K562 (cell line): ENCODE measurements at regions not wholly inside any gene's neighbourhood (a gene's known extent, or its start where the extent isn't known, plus 50 kb on each side); places are given as distances from the start of the nearest gene placed in this dataset.

ENCODE experiments used
- BHLHE40 ChIP-seq: IDR thresholded peaks from 2 replicates; pipeline ENCODE4 v1.6.1; 2011; ENCODE audit warnings: low read length, improper control_type of control experiment
- CTCF ChIP-seq, 3 experiments: IDR thresholded peaks in 2 of 3; conservative IDR thresholded peaks in 1 of 3; 2 replicates each; pipeline ENCODE4 v1.5.1; 2011 to 2012; ENCODE audit warnings: low read length in 3 of 3, mild to moderate bottlenecking in 3 of 3, control low read depth in 2 of 3, improper control_type of control experiment in 1 of 3, inconsistent platforms in 1 of 3, low read depth in 1 of 3, mixed read lengths in 1 of 3, moderate library complexity in 1 of 3; ENCODE audit not compliant: insufficient read depth in 2 of 3
- E2F5 ChIP-seq: sonication (generic); formaldehyde crosslinking; IDR thresholded peaks from 2 replicates; pipeline ENCODE4 v1.8.0; 2022; ENCODE audit warnings: mild to moderate bottlenecking, missing genetic modification reagents
- ELF4 ChIP-seq: fragments of 450-650 bp; formaldehyde crosslinking; IDR thresholded peaks from 2 replicates; pipeline ENCODE4 v1.4.0; 2022; ENCODE audit warnings: missing genetic modification characterization
- POLR2AphosphoS5 ChIP-seq: IDR thresholded peaks from 2 replicates; pipeline ENCODE4 v1.6.1; 2011; ENCODE audit warnings: mild to moderate bottlenecking, low read depth, low read length, moderate library complexity; ENCODE audit not compliant: control insufficient read depth, insufficient read depth
- RERE ChIP-seq: sonication (generic); formaldehyde crosslinking; IDR thresholded peaks from 2 replicates; pipeline ENCODE4 v1.8.0; 2023; ENCODE audit warnings: missing genetic modification reagents, mild to moderate bottlenecking, borderline replicate concordance
- TEAD4 ChIP-seq, 2 experiments: sonication (generic) in 1 of 2; formaldehyde crosslinking in 1 of 2; IDR thresholded peaks; 2 replicates each; pipeline versions ENCODE4 v1.6.1 to v1.8.0; 2012 to 2022; ENCODE audit warnings: borderline replicate concordance in 1 of 2, inconsistent platforms in 1 of 2, low read length in 1 of 2, mild to moderate bottlenecking in 1 of 2, missing genetic modification reagents in 1 of 2
- TRIM28 ChIP-seq: fragments of 450-650 bp; IDR thresholded peaks from 2 replicates; pipeline ENCODE4 v1.6.1; 2017
- ZFP1 ChIP-seq: fragments of 450-650 bp; formaldehyde crosslinking; IDR thresholded peaks from 2 replicates; pipeline ENCODE4 v1.4.0; 2020; ENCODE audit warnings: mild to moderate bottlenecking, mixed read lengths
- ZNF121 ChIP-seq: sonication (generic); formaldehyde crosslinking; conservative IDR thresholded peaks from 2 replicates; pipeline ENCODE4 v1.8.0; 2022; ENCODE audit warnings: missing genetic modification reagents
- ZNF511 ChIP-seq: sonication (generic); formaldehyde crosslinking; IDR thresholded peaks from 2 replicates; pipeline ENCODE4 v1.8.0; 2022; ENCODE audit warnings: mild to moderate bottlenecking, missing genetic modification reagents
- ZNF57 ChIP-seq: fragments of 450-650 bp; formaldehyde crosslinking; IDR thresholded peaks from 2 replicates; pipeline ENCODE4 v1.4.0; 2020; ENCODE audit warnings: mild to moderate bottlenecking, moderate library complexity

GRCh38 chr3:88434001-88434400 is 284.2 kb downstream of the C3orf38 start:
- TF ChIP-seq BHLHE40 (no peak), ZNF121 (CRISPR knock-in tag) (no peak), ZFP1 (CRISPR knock-in tag) (no peak), ZNF511 (CRISPR knock-in tag) (no peak), CTCF (IDR thresholded peaks at IDR 0.05 in 2 of 3, conservative IDR thresholded peaks at IDR 0.05 in 1 of 3; ENCODE audit: insufficient read depth in 2 of 3, low read depth in 1 of 3, low read length in 3 of 3) (no peak), ZNF57 (CRISPR knock-in tag) (no peak), ELF4 (CRISPR knock-in tag) (no peak), TEAD4 (IDR thresholded peaks at IDR 0.05; ENCODE audit: low read length) (no peak), TEAD4 (CRISPR knock-in tag; IDR thresholded peaks at IDR 0.05; ENCODE audit: borderline replicate concordance) (no peak), TRIM28 (no peak), E2F5 (no peak), RERE (CRISPR knock-in tag) (no peak), POLR2AphosphoS5 (no peak)
